ENCODE measurements at regions not wholly inside any gene's neighbourhood (a gene's known extent, or its start where the extent isn't known, plus 50 kb on each side); places are given as distances from the start of the nearest gene placed in this dataset.
"Not testable (repeated sequence)": the region's sequence is repeated elsewhere in the genome, so short reads cannot be mapped to it uniquely, and the experiment has no call there.

GRCh38 chr9:100811643-100812042, 216.9 kb upstream of the PLPPR1 start:
- no peak for TF ChIP-seq CTCF (IDR thresholded peaks at IDR 0.05; ENCODE audit: control extremely low read depth, extremely low read depth, low read depth, missing control alignments)
- POLR2A ChIA-PET, result no interaction called here
- no peak for DNase-seq (ENCODE audit: extremely low spot score)
- CTCF ChIA-PET, result no interaction called here

- DNase-seq (ENCODE audit: extremely low spot score), result no peak
- CTCF ChIA-PET, result interaction anchor here (0.8 to 1.4 kb wide), 3 partner anchors 10 to 17 kb away, joined by 3 read pairs; no protein-coding TSS in a partner anchor
- no peak for TF ChIP-seq CTCF (IDR thresholded peaks at IDR 0.05; ENCODE audit: control extremely low read depth, extremely low read depth, low read depth, missing control alignments)
- POLR2A ChIA-PET, result no interaction called here
Measured at GRCh38 chr9:100813871-100814270, 214.7 kb upstream of the PLPPR1 start.

DNA sequence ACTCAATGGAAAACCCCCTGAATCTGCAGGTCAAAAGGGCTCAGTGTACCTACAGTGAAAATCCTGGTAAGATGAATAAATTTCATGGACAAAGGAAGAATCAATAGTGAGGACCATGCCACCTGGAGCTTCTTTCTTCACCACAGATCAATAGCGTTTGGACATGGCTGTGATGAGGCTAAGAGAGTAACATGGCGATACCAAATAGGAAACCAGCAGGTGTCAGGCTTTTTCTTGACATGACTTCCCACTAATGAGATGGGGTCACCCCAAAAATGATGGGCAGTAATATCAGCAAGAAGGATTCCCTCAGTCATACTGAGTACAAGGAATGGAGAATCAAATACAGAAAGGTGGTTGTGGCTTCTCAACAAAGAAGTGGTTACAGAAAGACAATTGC, 208.5 kb upstream of the PLPPR1 start:
- DNase-seq (ENCODE audit: extremely low spot score), result no peak
- ChIA-PET POLR2A (no interaction called here), CTCF (no interaction called here)
- no peak for TF ChIP-seq CTCF (IDR thresholded peaks at IDR 0.05; ENCODE audit: control extremely low read depth, extremely low read depth, low read depth, missing control alignments)

- CTCF ChIA-PET; DNase-seq (ENCODE audit: extremely low spot score); POLR2A ChIA-PET: not testable (repeated sequence)
Measured at GRCh38 chr9:100833035-100833434, 195.5 kb upstream of the PLPPR1 start.

DNA sequence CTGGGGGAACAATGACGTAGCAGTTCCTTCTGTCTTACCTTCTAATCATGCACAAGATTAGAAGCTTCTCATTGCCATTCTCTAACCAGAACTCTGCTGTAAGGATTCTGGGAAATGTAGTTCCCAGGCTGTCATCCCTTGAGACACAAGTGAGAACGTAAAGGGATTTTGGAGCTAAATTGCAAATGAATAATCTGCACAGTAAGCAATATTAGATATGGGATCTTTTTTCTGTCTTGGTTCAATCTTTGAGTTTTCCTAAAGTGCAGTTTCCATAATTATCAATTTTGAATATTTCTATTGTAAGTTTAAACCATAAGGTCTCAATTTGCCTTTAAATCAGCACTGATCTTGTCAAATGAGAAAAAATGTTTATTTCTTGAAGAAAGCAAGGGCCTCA, 189.7 kb upstream of the PLPPR1 start:
- no peak for DNase-seq (ENCODE audit: extremely low spot score)
- ChIA-PET CTCF (interaction anchor here (0.8 kb wide), 1 partner anchor 9 kb away, joined by 3 read pairs; no protein-coding TSS in a partner anchor), POLR2A (no interaction called here)
- no peak for TF ChIP-seq CTCF (IDR thresholded peaks at IDR 0.05; ENCODE audit: control extremely low read depth, extremely low read depth, low read depth, missing control alignments)

DNA sequence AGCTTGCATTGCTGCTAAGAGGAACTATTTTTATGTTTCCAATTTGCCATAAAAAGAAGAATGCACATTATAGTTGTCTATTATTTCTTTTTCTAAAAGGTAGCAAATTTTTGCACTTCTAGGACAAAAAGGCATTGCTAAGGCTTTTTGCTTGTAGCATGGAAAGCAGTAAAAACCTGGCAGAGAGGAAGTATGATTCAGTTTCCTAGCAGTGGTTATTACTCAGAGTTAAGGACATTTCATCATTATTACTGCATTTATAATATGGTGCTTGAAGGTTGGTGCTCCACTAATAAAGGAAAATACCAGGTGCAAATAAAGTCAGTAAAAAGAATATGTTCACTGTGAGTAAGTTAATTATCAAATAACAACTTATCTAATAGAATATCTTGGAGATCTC, 179.8 kb upstream of the PLPPR1 start:
- TF ChIP-seq CTCF (IDR thresholded peaks at IDR 0.05; ENCODE audit: control extremely low read depth, extremely low read depth, low read depth, missing control alignments), result no peak
- ChIA-PET POLR2A (no interaction called here), CTCF (no interaction called here)
- no peak for DNase-seq (ENCODE audit: extremely low spot score)

DNA sequence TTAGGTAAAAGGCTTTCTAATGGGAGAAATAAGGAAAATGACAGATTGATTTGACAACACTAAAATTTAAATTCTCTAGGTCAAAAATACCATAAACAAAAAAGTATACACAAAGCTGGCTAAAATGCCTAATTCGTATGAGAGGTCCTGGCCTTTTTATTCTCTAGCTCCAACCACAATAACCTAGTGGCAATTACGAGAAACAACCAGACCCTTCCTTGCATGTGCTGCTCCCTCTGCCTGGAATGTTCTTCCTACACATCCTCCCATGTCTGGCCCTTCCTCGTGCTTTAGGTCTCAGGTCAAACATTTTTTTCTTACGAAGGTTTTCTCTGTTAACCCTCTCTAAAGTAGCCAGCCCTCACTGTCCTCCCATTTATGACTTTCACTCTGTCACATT, 176.4 kb upstream of the PLPPR1 start:
- TF ChIP-seq CTCF (IDR thresholded peaks at IDR 0.05; ENCODE audit: control extremely low read depth, extremely low read depth, low read depth, missing control alignments), result no peak
- ChIA-PET CTCF (no interaction called here), POLR2A (no interaction called here)

More for the DNA sequence above, 176.4 kb upstream of the PLPPR1 start:
- DNase-seq (ENCODE audit: extremely low spot score), result no peak

All from GM10248 (cell line).